ENCODE measurements at regions not wholly inside any gene's neighbourhood (a gene's known extent, or its start where the extent isn't known, plus 50 kb on each side); places are given as distances from the start of the nearest gene placed in this dataset.

GRCh38 chr4:123787512-123788080, 391.0 kb downstream of the SPRY1 start:
- H3K36me3 ChIP-seq, result no peaks in the 10 kb centered on the region
- no peak for DNase-seq
- no peak for TF ChIP-seq CTCF (IDR thresholded peaks at IDR 0.05)
- TF ChIP-seq POLR2A (IDR thresholded peaks at IDR 0.05), result no peak
- peak overlapping the region in 2 of 4 donors; percentile 5 to 70 for H3K27ac ChIP-seq
- no peak overlapping the region for H3K4me3 ChIP-seq
- H3K4me1 ChIP-seq, result no peaks in the 10 kb centered on the region
- no peaks in the 10 kb centered on the region for H3K9me3 ChIP-seq
- no peaks in the 10 kb centered on the region for H3K27me3 ChIP-seq

- peak overlapping the region in 1 of 4 donors; percentile 70 for H3K27ac ChIP-seq
Measured at GRCh38 chr4:123788577-123788976, 392.0 kb downstream of the SPRY1 start.

GRCh38 chr4:123790681-123791080, 394.1 kb downstream of the SPRY1 start:
- Histone ChIP-seq H3K27me3 (no peaks in the 10 kb centered on the region), H3K9me3 (no peaks in the 10 kb centered on the region), H3K4me1 (no peaks in the 10 kb centered on the region), H3K4me3 (no peak overlapping the region), H3K36me3 (no peaks in the 10 kb centered on the region), H3K27ac (no peak overlapping the region)
- TF ChIP-seq POLR2A (IDR thresholded peaks at IDR 0.05) (no peak), CTCF (IDR thresholded peaks at IDR 0.05) (no peak)
- no peak for DNase-seq

More at GRCh38 chr4:123788577-123788976, 392.0 kb downstream of the SPRY1 start:
- Histone ChIP-seq H3K9me3 (no peaks in the 10 kb centered on the region), H3K4me1 (no peaks in the 10 kb centered on the region), H3K27me3 (no peaks in the 10 kb centered on the region), H3K36me3 (no peaks in the 10 kb centered on the region), H3K4me3 (no peak overlapping the region)
- DNase-seq, result no peak
- TF ChIP-seq POLR2A (IDR thresholded peaks at IDR 0.05) (no peak), CTCF (IDR thresholded peaks at IDR 0.05) (no peak)

GRCh38 chr4:123802082-123802645, 405.6 kb downstream of the SPRY1 start:
- Histone ChIP-seq H3K4me1 (no peaks in the 10 kb centered on the region), H3K36me3 (no peaks in the 10 kb centered on the region), H3K4me3 (no peak overlapping the region), H3K27me3 (no peaks in the 10 kb centered on the region), H3K27ac (no peak overlapping the region), H3K9me3 (no peaks in the 10 kb centered on the region)
- TF ChIP-seq CTCF (IDR thresholded peaks at IDR 0.05), result no peak
- no peak for TF ChIP-seq POLR2A (IDR thresholded peaks at IDR 0.05)
- DNase-seq, result no peak

DNA sequence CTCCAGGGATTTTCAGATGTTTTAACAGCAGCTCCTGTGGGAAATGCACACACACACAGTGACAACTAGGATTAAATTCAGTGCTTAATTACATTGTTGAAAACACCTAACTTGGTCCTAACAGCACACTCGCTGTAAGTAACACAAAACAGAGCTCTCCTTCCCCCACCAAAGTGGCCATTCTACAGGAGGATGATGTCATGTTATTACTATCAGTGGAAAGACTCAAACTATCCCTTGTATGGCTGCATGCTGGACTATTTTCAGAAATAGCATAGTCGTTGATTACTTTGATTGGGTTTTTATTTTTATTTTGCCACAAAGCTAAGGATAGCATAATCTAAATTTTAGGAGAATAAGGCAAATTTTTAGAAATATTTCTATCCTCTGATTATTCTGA, 406.3 kb downstream of the SPRY1 start:
- no peaks in the 10 kb centered on the region for H3K9me3 ChIP-seq
- H3K4me1 ChIP-seq, result no peaks in the 10 kb centered on the region
- H3K27me3 ChIP-seq, result no peaks in the 10 kb centered on the region
- no peak overlapping the region for H3K4me3 ChIP-seq
- no peaks in the 10 kb centered on the region for H3K36me3 ChIP-seq
- DNase-seq, result no peak
- TF ChIP-seq CTCF (IDR thresholded peaks at IDR 0.05) (no peak), POLR2A (IDR thresholded peaks at IDR 0.05) (no peak)
- no peak overlapping the region for H3K27ac ChIP-seq
